K562 (cell line): ENCODE measurements at regions not wholly inside any gene's neighbourhood (a gene's known extent, or its start where the extent isn't known, plus 50 kb on each side); places are given as distances from the start of the nearest gene placed in this dataset.
A peak's percentile ranks its signal among the peaks of the same experiment; 100 is the strongest.

ENCODE experiments used
- ATAC-seq: fragments of 200-7000 bp; cut with Tn5 transposase; 3 replicates; pipeline ENCODE4 v1.9.1; 2020; ENCODE audit warnings: moderate library complexity
- BruUV-seq: library from RNA; stranded (reverse); fragments of 400-500 nt; replicated peaks from 2 replicates; lab custom pipeline; 2021; lab: Mats Ljungman, UMichigan
- CTCF ChIA-PET: fragments of 300-600 bp; formaldehyde crosslinking; extraction: SDS; loops from one replicate; lab custom pipeline; 2021; ENCODE audit warnings: low intra/inter-chr PET ratio; lab: Yijun Ruan, JAX
- POLR2A ChIA-PET: fragments of 300-600, 350-650 bp; sonication (Branson Sonifier 250); formaldehyde crosslinking; extraction: SDS; loops from one replicate; lab custom pipeline; 2021; ENCODE audit warnings: antibody characterized with exemption, inconsistent platforms; lab: Yijun Ruan, JAX
- DNase-seq, 4 experiments: peaks; one replicate each; pipeline versions ENCODE4 v3.0.0 to v3.0.0-alpha.2; 2011 to 2018; ENCODE audit warnings: low spot score in 3 of 4, mixed read lengths in 3 of 4; ENCODE audit errors: extremely low read depth in 1 of 4
- FAIRE-seq: peaks from 2 replicates; lab custom pipeline; 2011; peaks lifted over from hg19 to GRCh38; lab: Jason Lieb, UNC
- H2AFZ ChIP-seq: 2 replicates; pipeline ENCODE4 v1.6.0; 2011; ENCODE audit warnings: low read depth, low read length, control low read depth, inconsistent platforms
- H3K27ac ChIP-seq: fragments of 200-600 bp; 3 replicates; pipeline ENCODE4 v1.8.0; 2011; ENCODE audit warnings: low read depth, mild to moderate bottlenecking, control low read depth, inconsistent platforms, low read length, moderate library complexity, mixed read lengths; ENCODE audit errors: extremely low read depth
- H3K27me3 ChIP-seq, 2 experiments: fragments of 300-600 bp in 1 of 2; 2 replicates in 1 of 2; 3 replicates in 1 of 2; pipeline versions ENCODE4 v1.6.0 to v1.8.0; 2011; ENCODE audit warnings: inconsistent platforms in 2 of 2, low read length in 2 of 2, mild to moderate bottlenecking in 1 of 2, mixed read lengths in 1 of 2, moderate library complexity in 1 of 2; ENCODE audit not compliant: control insufficient read depth in 2 of 2, insufficient read depth in 2 of 2
- H3K36me3 ChIP-seq: fragments of 300-600 bp; 3 replicates; pipeline ENCODE4 v1.8.0; 2011; ENCODE audit warnings: mild to moderate bottlenecking, low read length, inconsistent platforms; ENCODE audit not compliant: control insufficient read depth, insufficient read depth
- H3K4me1 ChIP-seq, 2 experiments: fragments of 200-600 bp in 1 of 2; replicated peaks in 1 of 2; 2 replicates in 1 of 2; 3 replicates in 1 of 2; pipeline versions ENCODE4 v1.5.1 to v1.8.0; 2011; ENCODE audit warnings: inconsistent platforms in 2 of 2, low read length in 2 of 2, mild to moderate bottlenecking in 1 of 2, mixed read lengths in 1 of 2, moderate library complexity in 1 of 2; ENCODE audit not compliant: control insufficient read depth in 2 of 2, insufficient read depth in 2 of 2
- H3K4me2 ChIP-seq: 2 replicates; pipeline ENCODE4 v1.6.1; 2011; ENCODE audit warnings: low read length, control low read depth, inconsistent platforms, mixed read lengths; ENCODE audit not compliant: insufficient read depth
- H3K4me3 ChIP-seq: fragments of 200-600 bp; sonication (generic), shearing (Covaris generic); 2 replicates; pipeline ENCODE4 v1.5.1; 2016; ENCODE audit warnings: control low read depth, inconsistent platforms
- H3K79me2 ChIP-seq: fragments of 200-600 bp; 3 replicates; pipeline ENCODE4 v1.8.0; 2011; ENCODE audit warnings: low read length, inconsistent platforms; ENCODE audit not compliant: control insufficient read depth, insufficient read depth
- H3K9ac ChIP-seq, 2 experiments: 2 replicates each; pipeline versions ENCODE4 v1.6.0 to v1.6.1; 2011; ENCODE audit warnings: low read depth in 2 of 2, low read length in 2 of 2, control low read depth in 1 of 2, inconsistent platforms in 1 of 2, mild to moderate bottlenecking in 1 of 2, mixed read lengths in 1 of 2; ENCODE audit not compliant: insufficient read depth in 1 of 2
- H3K9me1 ChIP-seq: one replicate; pipeline ENCODE4 v1.6.0; 2011; ENCODE audit warnings: inconsistent platforms, mild to moderate bottlenecking, low read length, moderate library complexity; ENCODE audit not compliant: control insufficient read depth, insufficient read depth
- H3K9me3 ChIP-seq: replicated peaks from 2 replicates; pipeline ENCODE4 v1.5.1; 2011; ENCODE audit warnings: low read depth, low read length, inconsistent platforms; ENCODE audit not compliant: control insufficient read depth, insufficient read depth
- H4K20me1 ChIP-seq: replicated peaks from 2 replicates; pipeline ENCODE4 v1.6.1; 2011; ENCODE audit warnings: low read length, inconsistent platforms, mixed read lengths; ENCODE audit not compliant: control insufficient read depth, insufficient read depth
- AFF1 ChIP-seq, 2 experiments: fragments of 450-650 bp; IDR thresholded peaks; 2 replicates each; pipeline ENCODE4 v1.6.1; 2018; ENCODE audit warnings: mild to moderate bottlenecking in 2 of 2, low read depth in 1 of 2; ENCODE audit not compliant: partially characterized antibody in 2 of 2
- CEBPZ ChIP-seq: fragments of 150-350 bp; IDR thresholded peaks from 2 replicates; pipeline ENCODE4 v1.6.1; 2014; ENCODE audit warnings: low read depth, mild to moderate bottlenecking, low read length, borderline replicate concordance
- MAFF ChIP-seq: IDR thresholded peaks from 2 replicates; pipeline ENCODE4 v1.6.1; 2012; ENCODE audit warnings: low read length, improper control_type of control experiment
- PHF20 ChIP-seq: fragments of 450-650 bp; IDR thresholded peaks from 2 replicates; pipeline ENCODE4 v1.6.1; 2018; ENCODE audit not compliant: partially characterized antibody
- RHOXF2B ChIP-seq: fragments of 250-450 bp; sonication (Bioruptor Pico); conservative IDR thresholded peaks from 2 replicates; pipeline ENCODE4 v1.5.1; 2021
- SRSF9 ChIP-seq: fragments of 200-400 bp; formaldehyde crosslinking; IDR thresholded peaks from 2 replicates; pipeline ENCODE4 v1.6.1; 2017; ENCODE audit warnings: low read depth, low read length, borderline replicate concordance
- TARDBP ChIP-seq: fragments of 450-650 bp; IDR thresholded peaks from 2 replicates; pipeline ENCODE4 v1.6.1; 2016
- ZC3H4 ChIP-seq: sonication (generic); formaldehyde crosslinking; IDR thresholded peaks from 2 replicates; pipeline ENCODE4 v1.9.0; 2021; ENCODE audit warnings: missing genetic modification reagents, borderline replicate concordance
- ZNF217 ChIP-seq: sonication (generic); formaldehyde crosslinking; IDR thresholded peaks from 2 replicates; pipeline ENCODE4 v1.8.0; 2022; ENCODE audit warnings: mild to moderate bottlenecking, missing genetic modification reagents
- ZNF224 ChIP-seq: sonication (generic); formaldehyde crosslinking; IDR thresholded peaks from 2 replicates; pipeline ENCODE4 v1.8.0; 2022; ENCODE audit warnings: mild to moderate bottlenecking, missing genetic modification reagents
- ZNF316 ChIP-seq: fragments of 450-650 bp; IDR thresholded peaks from 2 replicates; pipeline ENCODE4 v1.6.1; 2016
- ZNF395 ChIP-seq: fragments of 200-800 bp; sonication (Bioruptor generic); IDR thresholded peaks from 2 replicates; pipeline ENCODE4 v1.6.1; 2017; ENCODE audit warnings: missing genetic modification characterization, missing compliant biosample characterization
- ZNF696 ChIP-seq: fragments of 250-450 bp; sonication (Bioruptor Pico); conservative IDR thresholded peaks from 2 replicates; pipeline ENCODE4 v1.4.0; 2020; ENCODE audit warnings: mild to moderate bottlenecking, moderate library complexity
- WGBS: fragments of 100-300 bp; shearing (Covaris generic); methylation state at CpG from one replicate; pipeline ENCODE4 v1.1.6; 2016; ENCODE audit warnings: low coverage, mixed read lengths; ENCODE audit not compliant: insufficient coverage; ENCODE audit errors: missing lambda C conversion rate; 5-methylcytosine and 5-hydroxymethylcytosine counted together
- in situ Hi-C: fragments of 300-500 bp; cut with MboI; formaldehyde crosslinking; loops from 4 replicates; pipeline ENCODE4 v1.15.0; 2018; ENCODE audit warnings: inconsistent platforms, mixed read lengths
- intact Hi-C: fragments of 100-400 bp; cut with micrococcal nuclease; formaldehyde crosslinking; loops from 2 replicates; pipeline ENCODE4 v1.14.2; 2022

- DNase-seq = no peak
- Histone ChIP-seq H3K9ac (no peak overlapping the region), H3K9me1 (no peaks in the 10 kb centered on the region), H3K27me3 (peaks cover 13 to 61% of the 10 kb centered on the region in 2 experiments; a peak in 4 of 5 replicates), H3K9me3 (no peaks in the 10 kb centered on the region), H3K4me3 (no peak overlapping the region), H4K20me1 (peaks cover 4% of the 10 kb centered on the region; the same call in 1 of the 2 replicates), H3K36me3 (no peaks in the 10 kb centered on the region), H2AFZ (no peak overlapping the region), H3K79me2 (no peaks in the 10 kb centered on the region), H3K27ac (no peak overlapping the region), H3K4me2 (no peak overlapping the region), H3K4me1 (peaks cover 13 to 19% of the 10 kb centered on the region in 2 experiments)
- POLR2A ChIA-PET = interaction anchor here (0.5 kb wide), 1 partner anchor 60 kb away, joined by 3 read pairs; no protein-coding TSS in a partner anchor
- no peak for FAIRE-seq
- CTCF ChIA-PET = no interaction called here
- in situ Hi-C loops (no loop called here), intact Hi-C loops (no loop called here)
- WGBS = 16% methylated on average over 27 of the region's 30 CpGs
- no TSS peak for BruUV-seq
- no peak for ATAC-seq
- TF ChIP-seq ZNF395 (no peak), TARDBP (no peak), AFF1 (IDR thresholded peaks at IDR 0.05; ENCODE audit: low read depth in 1 of 2, partially characterized antibody in 2 of 2) (no peak), ZC3H4 (CRISPR knock-in tag) (no peak), MAFF (peak; percentile 50; the same call in 1 of the 2 replicates), RHOXF2B (CRISPR knock-in tag) (no peak), ZNF224 (CRISPR knock-in tag) (no peak), ZNF696 (CRISPR knock-in tag) (no peak), SRSF9 (no peak), PHF20 (no peak), ZNF217 (CRISPR knock-in tag) (no peak), CEBPZ (no peak), ZNF316 (peak; percentile 53)
Observed at GRCh38 chr16:86926181-86927094, 348.1 kb downstream of the FOXL1 start.
